Muscle of back (tissue), 3 donors: ENCODE measurements at regions not wholly inside any gene's neighbourhood (a gene's known extent, or its start where the extent isn't known, plus 50 kb on each side); places are given as distances from the start of the nearest gene placed in this dataset.
"Not testable (repeated sequence)": the region's sequence is repeated elsewhere in the genome, so short reads cannot be mapped to it uniquely, and the experiment has no call there.

Source experiments
- DNase-seq, 3 donors: peaks; one replicate each; pipeline versions ENCODE4 v3.0.0 to v3.0.0-alpha.2; 2013

- peak in 1 of 3 donors; percentile 33 for DNase-seq
Observed at GRCh38 chr6:140344142-140344913, 969.9 kb upstream of the CITED2 start.

DNA sequence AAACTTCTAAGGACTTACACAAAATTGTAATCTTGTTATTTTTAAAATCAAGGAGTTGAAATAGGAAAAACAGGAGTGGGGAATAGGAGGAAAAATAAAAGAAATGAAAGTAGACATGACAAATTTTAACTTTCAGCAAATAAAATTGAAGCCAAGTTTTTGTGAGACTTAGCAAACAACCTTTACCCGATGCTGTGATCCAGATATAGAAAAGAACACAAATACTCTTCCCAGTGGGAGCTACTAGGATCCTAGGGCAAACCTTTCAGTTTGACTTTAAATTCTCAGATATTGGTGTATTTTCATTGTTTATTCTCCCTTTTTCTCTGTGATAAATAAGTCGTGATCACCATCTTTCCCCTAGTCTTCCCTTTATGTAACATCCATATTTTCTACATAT, 968.7 kb upstream of the CITED2 start:
- no peak for DNase-seq

GRCh38 chr6:140341272-140341671, 966.8 kb upstream of the CITED2 start:
- DNase-seq: no peak

DNA sequence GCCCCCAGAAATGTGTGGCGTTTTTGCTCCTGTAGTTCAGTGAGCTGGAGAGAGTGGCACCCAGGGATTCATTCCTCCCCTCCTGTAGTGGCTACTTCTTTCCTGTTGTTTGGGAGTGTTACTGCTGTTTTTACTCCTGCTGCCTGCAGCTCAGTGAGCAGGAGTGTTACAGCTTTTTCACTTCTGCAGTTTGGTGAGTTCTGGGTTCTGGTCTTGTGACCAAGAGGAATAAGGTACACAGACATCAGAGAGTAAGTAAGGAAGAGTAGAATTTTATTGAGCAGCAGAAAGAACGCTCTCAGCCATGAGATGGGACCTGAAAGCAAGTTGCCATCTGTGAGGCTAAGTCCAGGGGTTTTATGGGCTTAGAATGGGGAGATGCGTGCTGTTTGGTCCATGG, 966.3 kb upstream of the CITED2 start:
- no peak for DNase-seq

DNA sequence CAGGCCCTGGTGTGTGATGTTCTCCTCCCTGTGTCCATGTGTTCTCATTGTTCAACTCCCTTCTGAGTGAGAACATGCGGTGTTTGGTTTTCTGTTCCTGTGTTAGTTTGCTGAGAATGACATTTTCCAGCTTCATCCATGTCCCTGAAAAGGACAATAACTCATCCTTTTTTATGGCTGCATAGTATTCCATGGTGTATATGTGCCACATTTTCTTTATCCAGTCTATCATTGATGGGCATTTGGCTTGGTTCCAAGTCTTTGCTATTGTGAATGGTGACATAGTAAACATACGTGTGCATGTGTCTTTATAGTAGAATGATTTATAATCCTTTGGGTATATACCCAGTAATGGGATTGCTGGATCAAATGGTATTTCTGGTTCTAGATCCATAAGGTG, 964.6 kb upstream of the CITED2 start:
- not testable (repeated sequence) for DNase-seq

DNA sequence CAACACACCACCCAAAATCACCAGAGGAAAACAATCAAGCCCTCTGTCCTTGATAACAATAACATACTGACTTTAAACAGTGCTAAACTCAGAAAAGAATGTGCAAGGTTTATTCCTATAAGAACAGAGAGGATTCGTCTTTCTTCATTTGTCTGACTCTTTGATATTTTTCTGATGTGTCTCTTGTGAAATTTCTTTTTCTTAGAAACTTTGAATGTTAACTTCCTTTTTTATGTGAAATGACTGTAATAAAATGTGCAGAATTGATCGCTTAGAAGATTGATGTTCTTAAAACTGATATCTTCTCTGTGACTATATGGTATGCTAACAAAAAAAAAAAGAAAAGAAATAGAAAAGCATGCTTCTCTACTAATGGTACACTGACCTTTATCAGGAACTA, 947.4 kb upstream of the CITED2 start:
- DNase-seq: no peak

DNA sequence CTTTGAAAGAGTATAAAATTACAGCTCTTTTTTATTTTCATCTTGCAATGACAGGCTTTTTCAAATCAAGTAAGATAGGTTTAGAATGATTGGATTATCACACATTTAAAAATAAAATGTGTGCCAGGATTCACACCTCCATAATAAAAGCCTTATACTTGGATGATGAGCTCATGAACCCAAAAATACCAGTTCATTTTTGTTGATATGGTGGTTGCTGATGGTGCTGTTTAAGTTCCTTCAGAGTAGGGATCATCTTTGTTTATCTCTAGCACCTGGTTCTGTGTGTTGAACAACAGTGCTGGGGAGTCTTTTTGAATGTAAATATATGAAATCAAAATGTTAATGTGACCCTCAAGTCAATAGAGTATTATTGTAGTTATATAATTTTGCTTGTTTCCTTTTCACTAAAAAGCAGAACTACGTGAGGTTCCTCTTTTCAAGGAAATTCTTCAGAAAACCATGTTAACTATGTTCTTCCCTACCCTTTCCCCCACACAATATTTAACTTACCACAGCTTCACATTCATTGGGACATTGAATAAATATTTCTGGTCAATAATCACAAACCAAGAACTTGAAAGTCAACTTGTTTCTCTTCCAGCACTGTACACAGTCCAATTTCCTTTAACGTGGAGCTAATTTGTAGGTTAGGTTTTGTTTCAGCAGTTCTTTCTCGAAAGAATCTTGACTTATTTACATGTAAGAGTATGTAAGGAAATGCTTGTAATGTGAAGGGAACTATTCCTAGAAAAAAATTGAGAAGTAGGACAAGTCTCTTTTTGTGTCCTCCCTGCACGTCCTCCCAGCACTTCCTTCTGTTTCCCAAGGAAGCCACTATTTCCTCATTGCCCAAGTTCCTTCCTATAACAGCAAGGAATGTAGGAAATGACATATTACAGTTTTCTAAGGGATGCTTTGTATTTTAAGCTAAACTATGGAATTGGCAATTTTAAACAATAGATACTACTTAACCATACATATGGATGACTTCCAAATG, 945.9 kb upstream of the CITED2 start:
- DNase-seq: peak in 1 of 3 donors; percentile 54

GRCh38 chr6:140319209-140319608, 944.8 kb upstream of the CITED2 start:
- DNase-seq: peak in 1 of 3 donors; percentile 47

- DNase-seq: no peak
Observed at GRCh38 chr6:140318408-140318807, 944.0 kb upstream of the CITED2 start.

DNA sequence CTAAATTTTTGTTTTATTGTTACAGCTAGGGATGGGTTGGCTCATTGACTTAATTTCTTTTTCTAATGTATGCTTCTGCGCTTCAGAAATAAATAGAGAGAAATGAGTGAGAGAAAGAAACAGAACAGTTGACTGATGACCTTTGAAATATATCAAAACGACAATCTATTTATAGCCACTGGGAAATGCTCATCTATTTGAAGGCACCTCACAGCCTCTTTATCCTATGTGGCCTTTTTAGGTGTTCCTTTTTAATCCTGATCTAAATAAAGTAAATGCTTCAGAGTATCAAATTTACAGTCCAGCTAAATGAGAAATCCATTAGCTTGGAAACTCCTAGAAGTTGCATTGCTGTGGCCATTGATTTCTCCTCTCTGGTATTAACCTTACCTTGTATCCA, 943.5 kb upstream of the CITED2 start:
- no peak for DNase-seq

GRCh38 chr6:140316966-140317365, 942.5 kb upstream of the CITED2 start:
- no peak for DNase-seq

- DNase-seq: no peak
Observed at GRCh38 chr6:140314682-140315081, 940.2 kb upstream of the CITED2 start.

DNA sequence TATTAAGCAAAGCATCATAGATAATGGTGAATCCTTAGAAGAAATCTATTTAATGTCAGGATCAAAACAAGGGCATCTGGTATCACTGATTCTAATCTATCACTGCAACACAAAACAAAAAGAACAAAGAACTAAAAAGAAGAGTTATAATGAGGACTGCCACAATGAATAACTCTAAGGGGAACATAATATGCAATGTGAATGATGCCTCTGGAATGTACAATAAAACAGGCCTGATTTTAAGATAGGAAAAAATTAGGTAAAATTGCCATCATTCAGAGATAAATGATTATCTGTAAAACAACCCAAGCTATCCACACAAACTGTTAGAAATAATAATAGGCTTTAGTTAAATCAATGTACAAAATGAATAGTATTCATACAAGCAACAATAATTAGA, 936.7 kb upstream of the CITED2 start:
- DNase-seq: no peak

DNA sequence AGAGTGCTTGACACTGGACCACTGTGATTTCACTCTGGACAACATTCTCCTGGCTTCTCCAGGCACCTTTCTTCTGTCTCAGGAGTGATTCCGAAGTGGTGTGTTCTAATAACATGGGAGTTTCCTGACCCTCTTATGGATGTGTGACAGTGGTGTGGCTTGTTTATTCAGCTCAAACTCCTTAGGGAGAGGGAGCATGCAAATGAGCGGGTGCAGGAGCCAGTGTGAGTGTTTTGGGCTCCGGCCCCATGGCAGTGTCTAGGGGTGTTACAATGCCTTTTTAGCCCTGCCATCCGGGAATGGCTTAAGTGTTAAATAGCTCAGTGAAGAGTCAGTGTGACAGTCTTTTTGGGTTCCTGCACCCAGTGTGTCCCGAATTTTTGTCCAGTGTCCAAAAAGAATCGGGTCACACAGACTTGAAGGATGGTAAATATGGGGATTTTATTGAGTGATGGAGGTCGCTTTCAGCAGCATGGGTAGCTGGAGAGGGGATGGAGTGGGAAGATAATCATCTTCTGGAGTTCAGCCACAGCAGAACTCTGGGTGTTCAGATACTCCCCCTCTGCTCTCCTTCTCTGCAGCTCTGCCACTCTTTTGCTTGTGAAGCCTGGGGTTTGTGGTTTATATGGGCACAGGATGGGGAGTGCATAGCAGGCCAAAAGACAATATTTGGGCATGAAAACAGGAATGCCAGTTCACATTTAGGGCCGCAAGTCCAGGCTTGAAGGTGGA, 928.9 kb upstream of the CITED2 start:
- no peak for DNase-seq

DNA sequence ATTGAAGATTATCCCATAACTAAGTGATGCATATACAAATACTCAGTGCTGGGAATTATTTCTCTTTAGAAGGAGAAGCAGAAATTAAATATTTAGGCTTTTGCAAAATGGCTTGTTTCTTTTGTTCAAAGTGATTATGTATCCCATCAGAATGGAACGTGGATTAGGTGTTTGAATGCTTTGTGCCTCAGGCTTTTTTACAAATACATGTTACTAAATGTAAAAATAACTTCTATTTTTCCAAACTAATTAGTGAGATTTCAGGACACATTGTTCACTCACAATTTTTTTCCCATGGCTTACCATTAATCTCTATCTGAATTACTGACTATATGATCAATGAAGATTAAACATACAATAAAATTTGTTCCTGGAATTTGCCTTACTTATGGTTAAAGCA, 925.9 kb upstream of the CITED2 start:
- no peak for DNase-seq

GRCh38 chr6:140289186-140289585, 914.7 kb upstream of the CITED2 start:
- DNase-seq: no peak

- DNase-seq: no peak
Observed at GRCh38 chr6:140285998-140286690, 911.7 kb upstream of the CITED2 start.

DNA sequence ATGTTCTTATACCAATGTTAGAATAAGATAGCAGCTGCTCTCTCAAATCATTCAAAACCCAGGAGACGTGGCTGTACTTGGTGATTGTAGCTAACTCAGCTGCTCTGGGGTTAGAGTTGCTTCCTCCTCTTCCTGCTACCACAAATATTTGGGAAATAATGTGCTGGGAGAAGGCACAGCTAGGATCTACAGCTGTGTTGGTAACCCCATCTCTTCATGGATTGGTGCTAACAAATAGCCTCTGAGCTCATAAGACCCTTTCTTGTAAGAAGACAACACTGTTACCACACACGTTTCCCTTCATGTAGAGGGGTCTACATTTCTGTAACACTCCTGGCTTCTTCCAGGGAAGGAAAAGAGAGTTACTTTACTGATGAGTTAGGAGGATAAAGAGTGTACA, 911.0 kb upstream of the CITED2 start:
- DNase-seq: peak in 1 of 3 donors; percentile 45

- DNase-seq: no peak
Observed at GRCh38 chr6:140284871-140285270, 910.4 kb upstream of the CITED2 start.

GRCh38 chr6:140283197-140283596, 908.7 kb upstream of the CITED2 start:
- no peak for DNase-seq

DNA sequence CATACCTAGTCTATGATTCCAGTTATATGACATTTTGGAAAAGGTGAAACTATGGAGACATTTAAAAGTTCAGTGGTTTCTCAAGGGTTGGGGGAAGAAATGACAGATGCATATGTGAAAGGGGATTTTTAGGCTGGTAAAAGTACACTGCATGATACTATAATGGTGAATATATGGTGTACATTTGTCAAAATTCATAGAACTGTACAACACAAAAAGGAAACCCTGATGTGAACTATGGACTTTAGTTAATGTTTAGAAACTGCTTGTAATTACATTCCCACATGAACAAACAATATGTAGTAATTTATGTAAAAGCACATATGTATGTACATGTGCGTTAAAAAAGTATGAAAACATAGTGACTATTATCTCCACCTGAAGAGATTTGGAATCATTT, 907.3 kb upstream of the CITED2 start:
- no peak for DNase-seq

DNA sequence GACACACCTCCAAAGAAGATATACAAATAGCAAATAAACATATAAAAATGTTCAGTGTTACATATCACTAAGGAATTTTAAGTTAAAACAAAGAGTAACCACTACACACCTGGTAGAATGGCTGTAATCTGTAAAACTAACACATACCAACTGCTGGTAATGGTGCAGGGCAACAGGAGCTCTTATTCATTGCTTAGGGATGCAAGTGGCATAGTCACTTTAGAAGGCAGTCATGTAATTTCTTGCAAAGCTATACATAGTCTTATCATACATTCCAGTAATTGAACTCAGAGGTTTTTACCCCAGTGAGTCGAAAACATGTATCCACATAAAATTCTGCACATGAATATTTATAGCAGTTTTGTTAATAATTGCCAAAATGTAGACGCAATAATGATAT, 906.8 kb upstream of the CITED2 start:
- no peak for DNase-seq
